Chondrocyte (in vitro differentiated cells): ENCODE measurements at regions not wholly inside any gene's neighbourhood (a gene's known extent, or its start where the extent isn't known, plus 50 kb on each side); places are given as distances from the start of the nearest gene placed in this dataset.

Experiments
- DNase-seq: peaks from one replicate; pipeline ENCODE4 v3.0.0; 2021; ENCODE audit warnings: mixed read lengths, low spot score
- H3K27ac Mint-ChIP-seq: one replicate; pipeline ENCODE4 v1.8.0; 2021; ENCODE audit warnings: mild to moderate bottlenecking, moderate library complexity, mixed read lengths; ENCODE audit not compliant: unreplicated experiment
- H3K27me3 Mint-ChIP-seq: 2 replicates; pipeline ENCODE4 v1.8.0; 2021; ENCODE audit warnings: low read depth, mixed read lengths
- H3K36me3 Mint-ChIP-seq: 2 replicates; pipeline ENCODE4 v1.8.0; 2021; ENCODE audit warnings: low read depth, mixed read lengths
- H3K4me1 Mint-ChIP-seq: 2 replicates; pipeline ENCODE4 v1.8.0; 2021; ENCODE audit warnings: low read depth, mild to moderate bottlenecking, mixed read lengths
- H3K4me3 Mint-ChIP-seq: one replicate; pipeline ENCODE4 v1.8.0; 2021; ENCODE audit warnings: mild to moderate bottlenecking, moderate library complexity, mixed read lengths; ENCODE audit not compliant: unreplicated experiment
- H3K9me3 Mint-ChIP-seq: 2 replicates; pipeline ENCODE4 v1.8.0; 2021; ENCODE audit warnings: low read depth, mixed read lengths
- CTCF ChIP-seq: fragments of 200-600 bp; sonication (generic); IDR thresholded peaks from 2 replicates; pipeline ENCODE4 v1.5.0; 2021; ENCODE audit warnings: antibody characterized with exemption, mild to moderate bottlenecking, moderate library complexity

- DNase-seq = no peak
- no peaks in the 10 kb centered on the region for H3K27me3 Mint-ChIP-seq
- H3K9me3 Mint-ChIP-seq = peaks cover 8% of the 10 kb centered on the region
- TF ChIP-seq CTCF = peak; percentile 24
- peaks cover 42% of the 10 kb centered on the region for H3K4me1 Mint-ChIP-seq
- peak overlapping the region; percentile 91 for H3K27ac Mint-ChIP-seq
- H3K36me3 Mint-ChIP-seq = peaks cover 8% of the 10 kb centered on the region
- no peak overlapping the region for H3K4me3 Mint-ChIP-seq
These were observed 129.1 kb downstream of the SNX19 start for GRCh38 chr11:130787092-130787616.

GRCh38 chr11:130787973-130788570 lies 128.2 kb downstream of the SNX19 start:
- Mint-ChIP-seq H3K4me3 (no peak overlapping the region), H3K9me3 (peaks cover 8% of the 10 kb centered on the region), H3K27me3 (no peaks in the 10 kb centered on the region), H3K27ac (peak overlapping the region; percentile 91), H3K36me3 (peaks cover 8% of the 10 kb centered on the region), H3K4me1 (peaks cover 42% of the 10 kb centered on the region)
- no peak for TF ChIP-seq CTCF
- no peak for DNase-seq

DNA sequence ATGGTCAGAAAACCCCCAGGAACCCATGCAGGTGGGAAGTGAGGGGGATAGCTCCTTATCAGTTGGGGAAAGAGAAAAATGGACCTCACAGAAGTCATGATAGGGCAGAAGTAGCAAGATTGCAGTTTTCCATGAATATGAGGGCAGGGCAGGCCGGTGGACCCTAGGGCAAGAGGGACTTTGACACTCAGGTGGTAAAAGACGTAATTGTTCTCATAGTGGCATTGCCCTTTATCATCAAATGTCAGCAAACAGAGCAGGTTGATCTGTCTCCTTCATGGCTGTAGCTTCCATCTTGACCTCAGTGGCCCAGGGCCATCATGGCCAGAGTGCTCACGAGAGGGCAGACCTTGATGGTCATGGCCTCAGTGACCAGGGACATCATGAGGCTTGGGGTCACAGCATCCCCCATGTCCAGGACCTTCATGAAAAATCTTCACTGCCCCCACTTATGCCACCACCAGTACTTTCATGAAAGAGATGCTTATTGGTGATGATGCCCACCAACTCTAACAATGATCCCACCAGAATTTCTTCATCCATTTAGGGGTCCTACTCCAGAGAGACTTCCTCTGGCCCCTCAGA lies 127.1 kb downstream of the SNX19 start:
- H3K9me3 Mint-ChIP-seq = peaks cover 8% of the 10 kb centered on the region
- peaks cover 8% of the 10 kb centered on the region for H3K36me3 Mint-ChIP-seq
- no peaks in the 10 kb centered on the region for H3K27me3 Mint-ChIP-seq
- H3K27ac Mint-ChIP-seq = no peak overlapping the region
- no peak overlapping the region for H3K4me3 Mint-ChIP-seq
- no peak for TF ChIP-seq CTCF
- DNase-seq = no peak
- peaks cover 42% of the 10 kb centered on the region for H3K4me1 Mint-ChIP-seq

DNA sequence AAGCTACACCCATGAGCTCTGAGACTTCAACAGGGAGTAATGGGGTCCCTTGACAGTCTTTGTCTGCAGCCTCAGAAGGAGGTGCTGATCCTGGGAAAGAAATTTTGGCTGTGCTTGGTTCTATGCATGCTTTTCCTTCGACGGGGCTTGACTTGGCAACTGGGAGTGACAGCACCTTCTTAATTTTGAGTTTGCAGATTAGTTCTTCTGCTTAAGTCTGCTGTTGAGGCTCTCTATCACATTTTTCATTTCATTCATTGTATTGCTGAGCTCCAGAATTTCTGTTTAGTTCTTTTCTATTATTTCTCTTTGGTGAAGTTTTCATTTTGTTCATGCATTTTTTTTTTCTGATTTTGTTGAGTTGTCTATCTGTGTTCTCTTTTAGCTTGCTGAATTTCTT lies 125.6 kb downstream of the SNX19 start:
- H3K9me3 Mint-ChIP-seq = peaks cover 8% of the 10 kb centered on the region
- TF ChIP-seq CTCF = no peak
- H3K4me3 Mint-ChIP-seq = no peak overlapping the region
- peaks cover 31% of the 10 kb centered on the region for H3K4me1 Mint-ChIP-seq
- no peak overlapping the region for H3K27ac Mint-ChIP-seq
- DNase-seq = no peak
- H3K27me3 Mint-ChIP-seq = no peaks in the 10 kb centered on the region
- H3K36me3 Mint-ChIP-seq = peaks cover 8% of the 10 kb centered on the region

DNA sequence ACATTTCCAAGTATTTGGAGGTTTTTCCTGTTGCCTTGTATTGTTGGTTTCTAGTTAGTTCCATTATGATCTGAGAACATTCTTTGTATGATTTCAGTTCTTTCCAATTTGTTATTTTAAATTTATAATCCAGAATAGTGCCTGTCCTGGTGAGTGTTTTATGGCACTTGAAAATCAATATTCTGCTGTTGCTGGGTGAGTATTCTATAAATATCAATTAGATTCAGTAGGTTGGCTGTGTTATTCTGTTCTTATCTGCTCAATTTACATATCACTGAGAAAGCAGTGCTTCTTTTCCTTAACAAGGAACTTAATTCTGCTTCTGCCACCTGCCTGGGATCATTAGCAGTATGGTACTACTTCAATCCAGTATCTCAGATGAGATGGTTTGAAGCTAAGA lies 123.5 kb downstream of the SNX19 start:
- Mint-ChIP-seq H3K27ac (no peak overlapping the region), H3K4me1 (peaks cover 12% of the 10 kb centered on the region), H3K36me3 (peaks cover 8% of the 10 kb centered on the region), H3K4me3 (no peak overlapping the region), H3K9me3 (peaks cover 8% of the 10 kb centered on the region), H3K27me3 (no peaks in the 10 kb centered on the region)
- DNase-seq = no peak
- no peak for TF ChIP-seq CTCF
